Stimulated activated CD4-positive, alpha-beta T cell treated with anti-CD3 and anti-CD28 coated beads, Interleukin-2, amount 100 ng/mL, for 24 hours (primary cell): ENCODE measurements at regions not wholly inside any gene's neighbourhood (a gene's known extent, or its start where the extent isn't known, plus 50 kb on each side); places are given as distances from the start of the nearest gene placed in this dataset.
"Not testable (repeated sequence)": the region's sequence is repeated elsewhere in the genome, so short reads cannot be mapped to it uniquely, and the experiment has no call there.

Experiments
- DNase-seq, 2 donors: peaks; one replicate each; pipeline ENCODE4 v3.0.0-alpha.2; 2020

- no peak for DNase-seq
Observed at GRCh38 chr2:44051593-44052347, 56.0 kb upstream of the LRPPRC start.

GRCh38 chr2:44052584-44052983 lies 56.8 kb upstream of the LRPPRC start:
- DNase-seq = no peak

GRCh38 chr2:44053052-44053451 lies 57.3 kb upstream of the LRPPRC start:
- DNase-seq = no peak

GRCh38 chr2:44053456-44053855 lies 57.7 kb upstream of the LRPPRC start:
- no peak for DNase-seq

GRCh38 chr2:44055229-44055628 lies 59.4 kb upstream of the LRPPRC start:
- no peak for DNase-seq

GRCh38 chr2:44055664-44056063 lies 59.9 kb upstream of the LRPPRC start:
- no peak for DNase-seq

- no peak for DNase-seq
Observed at GRCh38 chr2:44056947-44057346, 61.2 kb upstream of the LRPPRC start.

GRCh38 chr2:44060286-44060685 lies 64.5 kb upstream of the LRPPRC start:
- DNase-seq = not testable (repeated sequence)

GRCh38 chr2:44060990-44061389 lies 65.2 kb upstream of the LRPPRC start:
- DNase-seq = no peak

- DNase-seq = no peak
Observed at GRCh38 chr2:44061469-44061868, 65.7 kb upstream of the LRPPRC start.

- no peak for DNase-seq
Observed at GRCh38 chr2:44061876-44062275, 66.1 kb upstream of the LRPPRC start.

GRCh38 chr2:44063033-44063432 lies 67.2 kb upstream of the LRPPRC start:
- no peak for DNase-seq

- DNase-seq = not testable (repeated sequence)
Observed at GRCh38 chr2:44064281-44064680, 68.5 kb upstream of the LRPPRC start.

GRCh38 chr2:44067012-44067790 lies 71.4 kb upstream of the LRPPRC start:
- not testable (repeated sequence) for DNase-seq

- not testable (repeated sequence) for DNase-seq
Observed at GRCh38 chr2:44067791-44068181, 72.0 kb upstream of the LRPPRC start.

GRCh38 chr2:44071454-44072046 lies 75.8 kb upstream of the LRPPRC start:
- no peak for DNase-seq

- DNase-seq = not testable (repeated sequence)
Observed at GRCh38 chr2:44073667-44074066, 77.9 kb upstream of the LRPPRC start.

GRCh38 chr2:44074795-44075194 lies 79.0 kb upstream of the LRPPRC start:
- DNase-seq = not testable (repeated sequence)

GRCh38 chr2:44075541-44075940 lies 79.8 kb upstream of the LRPPRC start:
- no peak for DNase-seq

- DNase-seq = no peak
Observed at GRCh38 chr2:44077942-44078511, 82.2 kb upstream of the LRPPRC start.

- DNase-seq = no peak
Observed at GRCh38 chr2:44079686-44080085, 83.9 kb upstream of the LRPPRC start.

- no peak for DNase-seq
Observed at GRCh38 chr2:44083054-44083453, 85.6 kb upstream of the PPM1B start.

GRCh38 chr2:44084850-44085249 lies 83.8 kb upstream of the PPM1B start:
- no peak for DNase-seq

GRCh38 chr2:44086629-44087028 lies 82.0 kb upstream of the PPM1B start:
- DNase-seq = no peak
